B cell (primary cell): ENCODE measurements at regions not wholly inside any gene's neighbourhood (a gene's known extent, or its start where the extent isn't known, plus 50 kb on each side); places are given as distances from the start of the nearest gene placed in this dataset.

Source experiments
- ATAC-seq: fragments of 200-7000 bp; cut with Tn5 transposase; one replicate; pipeline ENCODE4 v1.10.0; 2021; ENCODE audit warnings: low read depth, mild to moderate bottlenecking, moderate number of reproducible peaks, moderate library complexity
- CTCF ChIA-PET: fragments of 350-600 bp; sonication (Branson Sonifier 250); formaldehyde crosslinking; loops from one replicate; lab custom pipeline; 2021; ENCODE audit warnings: antibody characterized with exemption, inconsistent platforms; lab: Charles Lee
- POLR2A ChIA-PET: fragments of 350-600 bp; sonication (Branson Sonifier 250); formaldehyde crosslinking; loops from one replicate; lab custom pipeline; 2021; ENCODE audit warnings: antibody characterized with exemption; lab: Charles Lee
- DNase-seq: peaks from one replicate; pipeline ENCODE4 v3.0.0; 2013
- H2AFZ ChIP-seq: 2 replicates; pipeline ENCODE4 v1.6.1; 2012; ENCODE audit warnings: mild to moderate bottlenecking, low read depth, low read length; ENCODE audit not compliant: insufficient read depth, poor library complexity, severe bottlenecking
- H3K27ac ChIP-seq, 2 donors: 1 replicate in 1 of 2; 2 replicates in 1 of 2; pipeline ENCODE4 v1.5.1; 2012 to 2013; ENCODE audit warnings: low read length in 2 of 2, mild to moderate bottlenecking in 2 of 2, moderate library complexity in 1 of 2
- H3K27me3 ChIP-seq, 4 experiments: fragments of 200-600 bp in 1 of 4; sonication (generic) in 1 of 4; replicated peaks in 1 of 4; 1 replicate in 2 of 4; 2 replicates in 2 of 4; pipeline versions ENCODE4 v1.6.1 to v1.7.0; 2013 to 2016; ENCODE audit warnings: low read length in 3 of 4, mild to moderate bottlenecking in 2 of 4, mixed read lengths in 1 of 4, moderate library complexity in 1 of 4; ENCODE audit not compliant: insufficient read depth in 4 of 4, control insufficient read depth in 3 of 4; ENCODE audit errors: control extremely low read depth in 1 of 4
- H3K36me3 ChIP-seq, 2 experiments: replicated peaks in 1 of 2; 1 replicate in 1 of 2; 2 replicates in 1 of 2; pipeline versions ENCODE4 v1.6.1 to v1.7.1; 2013; ENCODE audit warnings: low read length in 1 of 2; ENCODE audit not compliant: insufficient read depth in 2 of 2, control insufficient read depth in 1 of 2; ENCODE audit errors: control extremely low read depth in 1 of 2, extremely low read depth in 1 of 2
- H3K4me1 ChIP-seq, 2 donors: fragments of 200-600 bp in 1 of 2; sonication (generic) in 1 of 2; 1 replicate in 1 of 2; 2 replicates in 1 of 2; pipeline versions ENCODE4 v1.5.1 to v1.6.1; 2013 to 2017; ENCODE audit warnings: low read length in 2 of 2; ENCODE audit not compliant: control insufficient read depth in 2 of 2, insufficient read depth in 2 of 2
- H3K4me2 ChIP-seq: replicated peaks from 2 replicates; pipeline ENCODE3; 2012; ENCODE audit warnings: mild to moderate bottlenecking, low read depth, low read length; ENCODE audit not compliant: poor library complexity, severe bottlenecking
- H3K4me3 ChIP-seq, 5 experiments: fragments of 200-600 bp in 1 of 5; sonication (generic) in 1 of 5; 1 replicate in 3 of 5; 2 replicates in 2 of 5; pipeline versions ENCODE4 v1.5.1 to v1.7.0; 2011 to 2016; ENCODE audit warnings: low read length in 4 of 5, mild to moderate bottlenecking in 4 of 5, low read depth in 2 of 5, control low read depth in 1 of 5, moderate library complexity in 1 of 5; ENCODE audit not compliant: insufficient read depth in 1 of 5; ENCODE audit errors: control extremely low read depth in 1 of 5, extremely low read depth in 1 of 5
- H3K79me2 ChIP-seq: fragments of 200-600 bp; sonication (generic); one replicate; pipeline ENCODE4 v1.6.0; 2016; ENCODE audit warnings: low read length; ENCODE audit not compliant: control insufficient read depth, insufficient read depth
- H3K9ac ChIP-seq: fragments of 200-600 bp; sonication (generic); 2 replicates; pipeline ENCODE4 v1.6.1; 2017; ENCODE audit warnings: mild to moderate bottlenecking, low read length, moderate library complexity
- H3K9me3 ChIP-seq, 3 donors: one replicate each; pipeline versions ENCODE4 v1.6.1 to v1.7.1; 2013; ENCODE audit warnings: low read length in 2 of 3; ENCODE audit not compliant: control insufficient read depth in 2 of 3, insufficient read depth in 1 of 3; ENCODE audit errors: control extremely low read depth in 1 of 3
- H4K20me1 ChIP-seq: 2 replicates; pipeline ENCODE4 v1.6.0; 2012; ENCODE audit warnings: mild to moderate bottlenecking, low read length; ENCODE audit not compliant: insufficient read depth, control insufficient read depth, poor library complexity, severe bottlenecking
- H3K27ac Mint-ChIP-seq: one replicate; pipeline ENCODE4 v1.8.0; 2021; ENCODE audit warnings: mixed read lengths
- H3K27me3 Mint-ChIP-seq: one replicate; pipeline ENCODE4 v1.8.0; 2021; ENCODE audit warnings: mixed read lengths
- H3K4me1 Mint-ChIP-seq: one replicate; pipeline ENCODE4 v1.8.0; 2021; ENCODE audit warnings: mixed read lengths
- H3K4me3 Mint-ChIP-seq: one replicate; pipeline ENCODE4 v1.8.0; 2021; ENCODE audit warnings: mixed read lengths
- H3K9me3 Mint-ChIP-seq: one replicate; pipeline ENCODE4 v1.8.0; 2022; ENCODE audit warnings: mixed read lengths; ENCODE audit not compliant: insufficient read depth
- EZH2 ChIP-seq: IDR thresholded peaks from 2 replicates; pipeline ENCODE4 v1.6.1; 2012; ENCODE audit warnings: borderline replicate concordance, low read depth, mild to moderate bottlenecking, moderate library complexity, low read length; ENCODE audit not compliant: insufficient read depth, poor library complexity, severe bottlenecking
- WGBS: methylation state at CpG from one replicate; pipeline ENCODE4 v1.1.5; 2013; ENCODE audit warnings: missing lambda C conversion rate; ENCODE audit not compliant: insufficient coverage; 5-methylcytosine and 5-hydroxymethylcytosine counted together
- intact Hi-C: fragments of 100-400 bp; cut with micrococcal nuclease; formaldehyde crosslinking; loops from one replicate; pipeline ENCODE4 v1.10.0; 2022
- TF ChIP-seq, protein P1 (sequence below): fragments of 200-600 bp; IDR thresholded peaks from one replicate; pipeline ENCODE4 v1.8.0; 2022; ENCODE audit warnings: antibody characterized with exemption, mild to moderate bottlenecking

GRCh38 chr15:69781411-69782125 lies 316.1 kb downstream of the TLE3 start:
- Histone ChIP-seq H3K9me3 (peaks cover 0 to 1% (median 0%) of the 10 kb centered on the region in 3 donors), H3K36me3 (no peaks in the 10 kb centered on the region), H3K27me3 (peaks cover 0 to 15% (median 0%) of the 10 kb centered on the region in 4 experiments), H3K4me2 (no peak overlapping the region), H4K20me1 (no peaks in the 10 kb centered on the region), H3K9ac (no peak overlapping the region), H3K4me1 (peaks cover 7 to 8% of the 10 kb centered on the region in 2 donors), H3K27ac (no peak overlapping the region), H3K4me3 (no peak overlapping the region), H3K79me2 (no peaks in the 10 kb centered on the region), H2AFZ (no peak overlapping the region)
- ChIA-PET POLR2A (interaction anchor here (0.9 kb wide), 1 partner anchor 50 kb away, joined by 3 read pairs; no protein-coding TSS in a partner anchor), CTCF (no interaction called here)
- H3K27ac Mint-ChIP-seq = peak overlapping the region; percentile 29
- WGBS = 46% methylated on average over 3 of the region's 6 CpGs
- H3K4me3 Mint-ChIP-seq = no peak overlapping the region
- ATAC-seq (no peak), DNase-seq (no peak)
- H3K9me3 Mint-ChIP-seq = peaks cover 4% of the 10 kb centered on the region
- TF ChIP-seq, protein P1, sequence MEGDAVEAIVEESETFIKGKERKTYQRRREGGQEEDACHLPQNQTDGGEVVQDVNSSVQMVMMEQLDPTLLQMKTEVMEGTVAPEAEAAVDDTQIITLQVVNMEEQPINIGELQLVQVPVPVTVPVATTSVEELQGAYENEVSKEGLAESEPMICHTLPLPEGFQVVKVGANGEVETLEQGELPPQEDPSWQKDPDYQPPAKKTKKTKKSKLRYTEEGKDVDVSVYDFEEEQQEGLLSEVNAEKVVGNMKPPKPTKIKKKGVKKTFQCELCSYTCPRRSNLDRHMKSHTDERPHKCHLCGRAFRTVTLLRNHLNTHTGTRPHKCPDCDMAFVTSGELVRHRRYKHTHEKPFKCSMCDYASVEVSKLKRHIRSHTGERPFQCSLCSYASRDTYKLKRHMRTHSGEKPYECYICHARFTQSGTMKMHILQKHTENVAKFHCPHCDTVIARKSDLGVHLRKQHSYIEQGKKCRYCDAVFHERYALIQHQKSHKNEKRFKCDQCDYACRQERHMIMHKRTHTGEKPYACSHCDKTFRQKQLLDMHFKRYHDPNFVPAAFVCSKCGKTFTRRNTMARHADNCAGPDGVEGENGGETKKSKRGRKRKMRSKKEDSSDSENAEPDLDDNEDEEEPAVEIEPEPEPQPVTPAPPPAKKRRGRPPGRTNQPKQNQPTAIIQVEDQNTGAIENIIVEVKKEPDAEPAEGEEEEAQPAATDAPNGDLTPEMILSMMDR = no peak
- no peak for TF ChIP-seq EZH2
- H3K27me3 Mint-ChIP-seq = peaks cover 25% of the 10 kb centered on the region
- intact Hi-C loops = loop anchor here (10.0 kb wide), 1 partner anchor 47 kb away; no protein-coding TSS in a partner anchor
- H3K4me1 Mint-ChIP-seq = peaks cover 13% of the 10 kb centered on the region

DNA sequence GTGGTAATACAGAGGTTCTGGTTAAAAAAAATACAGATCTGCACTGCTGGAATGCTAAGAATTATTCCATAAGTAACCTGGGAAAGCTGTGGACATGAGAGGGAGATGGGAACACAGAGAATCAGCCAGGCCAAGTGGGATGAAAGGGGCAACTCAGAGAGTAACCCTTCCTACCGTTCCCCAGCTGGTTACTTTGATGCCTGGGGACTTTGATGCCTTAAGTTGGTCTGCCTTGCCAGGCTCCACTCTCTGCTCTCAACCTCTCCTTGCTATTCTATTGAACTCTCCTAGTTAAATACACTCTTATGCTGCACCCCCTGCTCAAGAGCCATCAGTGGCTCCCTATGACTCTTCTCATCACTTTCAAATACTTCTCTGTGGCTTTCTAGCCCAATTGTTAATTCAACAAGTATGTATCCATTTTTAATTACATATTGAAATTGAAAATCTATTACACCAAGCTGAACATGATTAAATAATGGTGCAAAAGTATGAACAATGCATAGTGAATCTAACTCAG lies 315.5 kb downstream of the TLE3 start:
- Histone ChIP-seq H3K36me3 (no peaks in the 10 kb centered on the region), H3K27ac (no peak overlapping the region), H3K79me2 (no peaks in the 10 kb centered on the region), H3K4me3 (no peak overlapping the region), H3K9me3 (peaks cover 0 to 1% (median 0%) of the 10 kb centered on the region in 3 donors), H3K27me3 (peaks cover 0 to 15% (median 0%) of the 10 kb centered on the region in 4 experiments), H3K4me1 (peaks cover 7 to 8% of the 10 kb centered on the region in 2 donors), H4K20me1 (no peaks in the 10 kb centered on the region), H3K9ac (no peak overlapping the region), H3K4me2 (no peak overlapping the region), H2AFZ (no peak overlapping the region)
- TF ChIP-seq, protein P1 = no peak
- no peak for TF ChIP-seq EZH2
- Mint-ChIP-seq H3K4me3 (no peak overlapping the region), H3K27me3 (peaks cover 26% of the 10 kb centered on the region), H3K9me3 (peaks cover 4% of the 10 kb centered on the region), H3K4me1 (peaks cover 13% of the 10 kb centered on the region), H3K27ac (peak overlapping the region; percentile 29)
- DNase-seq (no peak), ATAC-seq (no peak)
- ChIA-PET POLR2A (interaction anchor here (0.9 kb wide), 1 partner anchor 50 kb away, joined by 3 read pairs; no protein-coding TSS in a partner anchor), CTCF (no interaction called here)
- intact Hi-C loops = loop anchor here (10.0 kb wide), 1 partner anchor 47 kb away; no protein-coding TSS in a partner anchor
- WGBS = 78% methylated on average over 1 of the region's 1 CpG
